ENCODE measurements at regions not wholly inside any gene's neighbourhood (a gene's known extent, or its start where the extent isn't known, plus 50 kb on each side); places are given as distances from the start of the nearest gene placed in this dataset.

DNA sequence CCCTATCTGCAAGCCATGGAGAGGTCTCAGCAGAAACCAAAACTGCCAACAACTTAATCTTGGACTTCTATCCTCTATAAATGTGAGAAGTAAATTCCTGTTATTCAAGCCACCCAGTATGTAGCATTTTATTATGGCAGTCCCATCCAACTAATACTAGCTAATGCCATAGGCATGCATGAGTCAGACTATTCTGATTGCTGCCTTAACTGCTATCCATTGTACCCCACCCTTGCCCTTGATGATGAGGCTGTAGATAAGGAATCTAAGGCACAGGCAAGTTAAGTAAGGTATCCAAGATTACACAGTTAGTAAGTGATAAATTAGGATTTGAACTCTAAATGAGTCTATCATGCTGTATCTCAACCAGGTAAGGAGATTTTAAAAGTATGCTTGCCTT lies 223.0 kb downstream of the UBE2E3 start:
- no peak for TF ChIP-seq EZH2 (IDR thresholded peaks at IDR 0.05)
- no peak for TF ChIP-seq POLR2AphosphoS5 (IDR thresholded peaks at IDR 0.05; ENCODE audit: borderline replicate concordance, low read depth, low read length)
